Neuronal stem cell (in vitro differentiated cells): ENCODE measurements at regions not wholly inside any gene's neighbourhood (a gene's known extent, or its start where the extent isn't known, plus 50 kb on each side); places are given as distances from the start of the nearest gene placed in this dataset.

Experiments
- DNase-seq: peaks from one replicate; pipeline ENCODE4 v3.0.0-alpha.2; 2013; ENCODE audit warnings: low spot score
- H2AFZ ChIP-seq: one replicate; pipeline ENCODE4 v1.6.1; 2013; ENCODE audit warnings: mild to moderate bottlenecking, low read length, inconsistent platforms
- H2AK5ac ChIP-seq: 2 replicates; pipeline ENCODE4 v1.6.1; 2013; ENCODE audit warnings: low read depth, mild to moderate bottlenecking, inconsistent platforms, low read length, moderate library complexity, mixed read lengths
- H2BK120ac ChIP-seq: 2 replicates; pipeline ENCODE4 v1.6.1; 2013; ENCODE audit warnings: low read depth, mild to moderate bottlenecking, inconsistent platforms, low read length, moderate library complexity, mixed read lengths
- H2BK12ac ChIP-seq: one replicate; pipeline ENCODE4 v1.6.1; 2013; ENCODE audit warnings: low read length, inconsistent platforms
- H2BK15ac ChIP-seq: 2 replicates; pipeline ENCODE4 v1.6.1; 2013; ENCODE audit warnings: mild to moderate bottlenecking, low read length, inconsistent platforms, mixed read lengths
- H2BK5ac ChIP-seq: one replicate; pipeline ENCODE4 v1.6.1; 2013; ENCODE audit warnings: inconsistent platforms, mild to moderate bottlenecking, low read length, moderate library complexity
- H3K14ac ChIP-seq: one replicate; pipeline ENCODE4 v1.6.1; 2013; ENCODE audit warnings: low read length, inconsistent platforms
- H3K18ac ChIP-seq: 2 replicates; pipeline ENCODE4 v1.6.1; 2013; ENCODE audit warnings: low read length, inconsistent platforms
- H3K23ac ChIP-seq: 2 replicates; pipeline ENCODE4 v1.6.1; 2013; ENCODE audit warnings: low read depth, mild to moderate bottlenecking, mixed read lengths, low read length, inconsistent platforms; ENCODE audit not compliant: poor library complexity
- H3K27ac ChIP-seq: replicated peaks from 3 replicates; pipeline ENCODE4 v1.5.1; 2013; ENCODE audit warnings: low read length, inconsistent platforms
- H3K27me3 ChIP-seq, 3 experiments: 2 replicates each; pipeline ENCODE4 v1.6.1; 2013; ENCODE audit warnings: low read length in 3 of 3, mild to moderate bottlenecking in 2 of 3, inconsistent platforms in 1 of 3, low read depth in 1 of 3, mixed read lengths in 1 of 3, moderate library complexity in 1 of 3; ENCODE audit not compliant: control insufficient read depth in 3 of 3, insufficient read depth in 3 of 3
- H3K36me3 ChIP-seq, 2 donors: replicated peaks in 1 of 2; 2 replicates each; pipeline ENCODE4 v1.6.1; 2013; ENCODE audit warnings: low read length in 2 of 2; ENCODE audit not compliant: control insufficient read depth in 2 of 2, insufficient read depth in 2 of 2
- H3K4ac ChIP-seq: 2 replicates; pipeline ENCODE4 v1.6.1; 2013; ENCODE audit warnings: inconsistent platforms, mild to moderate bottlenecking, low read length, moderate library complexity
- H3K4me1 ChIP-seq, 2 donors: 1 replicate in 1 of 2; 2 replicates in 1 of 2; pipeline ENCODE4 v1.6.1; 2013; ENCODE audit warnings: low read length in 2 of 2, low read depth in 1 of 2; ENCODE audit not compliant: control insufficient read depth in 2 of 2, insufficient read depth in 1 of 2
- H3K4me2 ChIP-seq: one replicate; pipeline ENCODE4 v1.6.1; 2013; ENCODE audit warnings: mild to moderate bottlenecking, low read length, inconsistent platforms; ENCODE audit not compliant: insufficient read depth, poor library complexity, severe bottlenecking
- H3K4me3 ChIP-seq, 2 donors: 2 replicates each; pipeline ENCODE4 v1.5.1; 2013; ENCODE audit warnings: low read length in 2 of 2, mild to moderate bottlenecking in 2 of 2, inconsistent platforms in 1 of 2, moderate library complexity in 1 of 2
- H3K79me1 ChIP-seq: one replicate; pipeline ENCODE4 v1.6.1; 2013; ENCODE audit warnings: low read depth, mild to moderate bottlenecking, inconsistent platforms, low read length, moderate library complexity
- H3K9ac ChIP-seq: one replicate; pipeline ENCODE4 v1.6.1; 2013; ENCODE audit warnings: mild to moderate bottlenecking, low read depth, low read length, inconsistent platforms; ENCODE audit not compliant: poor library complexity
- H3K9me3 ChIP-seq, 2 donors: replicated peaks in 1 of 2; 2 replicates each; pipeline versions ENCODE3 to v1.6.1; 2013; ENCODE audit warnings: low read length in 2 of 2, mild to moderate bottlenecking in 2 of 2, inconsistent platforms in 1 of 2, low read depth in 1 of 2, mixed read lengths in 1 of 2, moderate library complexity in 1 of 2; ENCODE audit not compliant: control insufficient read depth in 2 of 2, insufficient read depth in 1 of 2
- H4K8ac ChIP-seq: one replicate; pipeline ENCODE4 v1.6.1; 2013; ENCODE audit warnings: low read depth, mild to moderate bottlenecking, inconsistent platforms, low read length, moderate library complexity
- H4K91ac ChIP-seq: one replicate; pipeline ENCODE4 v1.6.1; 2013; ENCODE audit warnings: low read length, low read depth, mild to moderate bottlenecking, inconsistent platforms; ENCODE audit not compliant: poor library complexity
- WGBS, 2 donors: extraction: QIAGEN DNeasy Blood & Tissue Kit; methylation state at CpG; one replicate each; pipeline ENCODE4 v1.1.7; 2013; ENCODE audit warnings: missing lambda C conversion rate in 2 of 2, mixed read lengths in 1 of 2; ENCODE audit not compliant: insufficient read length in 2 of 2, insufficient replicate concordance in 1 of 2; ENCODE audit errors: extremely low coverage in 2 of 2; 5-methylcytosine and 5-hydroxymethylcytosine counted together

- Histone ChIP-seq H3K79me1 (no peaks in the 10 kb centered on the region), H3K14ac (no peak overlapping the region), H3K23ac (no peak overlapping the region), H2BK5ac (no peak overlapping the region), H3K27ac (no peak overlapping the region), H3K4ac (no peak overlapping the region), H3K4me2 (no peak overlapping the region), H2BK120ac (no peak overlapping the region), H2AK5ac (no peak overlapping the region), H3K4me1 (peaks cover 4 to 25% of the 10 kb centered on the region in 2 donors), H2BK15ac (no peak overlapping the region), H4K91ac (no peak overlapping the region), H2AFZ (no peak overlapping the region), H3K4me3 (no peak overlapping the region), H2BK12ac (no peak overlapping the region), H3K9ac (no peak overlapping the region), H3K36me3 (no peaks in the 10 kb centered on the region), H3K18ac (peak overlapping the region; percentile 41), H3K27me3 (no peaks in the 10 kb centered on the region), H3K9me3 (no peaks in the 10 kb centered on the region), H4K8ac (no peak overlapping the region)
- WGBS, 2 donors = no CpG with 5 or more reads among the region's 4 CpGs
- no peak for DNase-seq
These were observed 142.8 kb downstream of the ENC1 start for GRCh38 chr5:74497706-74498105.

- Histone ChIP-seq H3K18ac (no peak overlapping the region), H3K9ac (no peak overlapping the region), H3K27me3 (no peaks in the 10 kb centered on the region), H3K36me3 (no peaks in the 10 kb centered on the region), H2BK12ac (no peak overlapping the region), H3K4ac (no peak overlapping the region), H3K9me3 (no peaks in the 10 kb centered on the region), H3K4me1 (peaks cover 2% of the 10 kb centered on the region in 2 donors), H3K79me1 (no peaks in the 10 kb centered on the region), H3K4me2 (no peak overlapping the region), H3K23ac (no peak overlapping the region), H4K91ac (no peak overlapping the region), H4K8ac (no peak overlapping the region), H2BK15ac (no peak overlapping the region), H2BK5ac (no peak overlapping the region), H3K14ac (no peak overlapping the region), H3K27ac (no peak overlapping the region), H2BK120ac (no peak overlapping the region), H3K4me3 (no peak overlapping the region), H2AFZ (no peak overlapping the region), H2AK5ac (no peak overlapping the region)
- DNase-seq = no peak
These were observed 147.1 kb downstream of the ENC1 start for GRCh38 chr5:74493411-74493810.

GRCh38 chr5:74492230-74492629 lies 148.3 kb downstream of the ENC1 start:
- Histone ChIP-seq H3K18ac (no peak overlapping the region), H3K27me3 (no peaks in the 10 kb centered on the region), H4K8ac (no peak overlapping the region), H3K9me3 (no peaks in the 10 kb centered on the region), H3K23ac (no peak overlapping the region), H3K79me1 (no peaks in the 10 kb centered on the region), H4K91ac (no peak overlapping the region), H3K27ac (no peak overlapping the region), H3K4me1 (peaks cover 0 to 2% of the 10 kb centered on the region in 2 donors), H3K36me3 (no peaks in the 10 kb centered on the region), H2BK12ac (no peak overlapping the region), H2BK15ac (no peak overlapping the region), H2BK120ac (no peak overlapping the region), H3K4ac (no peak overlapping the region), H3K9ac (no peak overlapping the region), H2BK5ac (no peak overlapping the region), H3K14ac (no peak overlapping the region), H3K4me2 (no peak overlapping the region), H3K4me3 (no peak overlapping the region), H2AFZ (no peak overlapping the region), H2AK5ac (no peak overlapping the region)
- WGBS, 2 donors = no CpG with 5 or more reads among the region's 2 CpGs
- no peak for DNase-seq

- Histone ChIP-seq H3K23ac (no peak overlapping the region), H3K27me3 (no peaks in the 10 kb centered on the region), H3K4me3 (no peak overlapping the region), H2AFZ (no peak overlapping the region), H3K4me2 (no peak overlapping the region), H2BK12ac (no peak overlapping the region), H3K9ac (no peak overlapping the region), H3K14ac (no peak overlapping the region), H3K36me3 (no peaks in the 10 kb centered on the region), H2AK5ac (no peak overlapping the region), H3K4ac (no peak overlapping the region), H2BK120ac (no peak overlapping the region), H3K79me1 (no peaks in the 10 kb centered on the region), H3K18ac (no peak overlapping the region), H2BK5ac (no peak overlapping the region), H4K91ac (no peak overlapping the region), H3K4me1 (peaks cover 0 to 2% of the 10 kb centered on the region in 2 donors), H4K8ac (no peak overlapping the region), H3K9me3 (no peaks in the 10 kb centered on the region), H3K27ac (no peak overlapping the region), H2BK15ac (no peak overlapping the region)
- DNase-seq = no peak
These were observed 148.9 kb downstream of the ENC1 start for GRCh38 chr5:74491586-74491985.
